ENCODE measurements at regions not wholly inside any gene's neighbourhood (a gene's known extent, or its start where the extent isn't known, plus 50 kb on each side); places are given as distances from the start of the nearest gene placed in this dataset.

- DNase-seq: no peak
These were observed 258.9 kb downstream of the UACA start for GRCh38 chr15:70504299-70504951.

GRCh38 chr15:70503798-70504298 lies 259.5 kb downstream of the UACA start:
- DNase-seq: no peak

GRCh38 chr15:70503073-70503745 lies 260.1 kb downstream of the UACA start:
- no peak for DNase-seq

GRCh38 chr15:70502529-70502928 lies 260.8 kb downstream of the UACA start:
- DNase-seq: no peak

- no peak for DNase-seq
These were observed 261.5 kb downstream of the UACA start for GRCh38 chr15:70501849-70502248.

GRCh38 chr15:70501121-70501727 lies 262.1 kb downstream of the UACA start:
- DNase-seq: no peak

GRCh38 chr15:70499791-70500190 lies 263.6 kb downstream of the UACA start:
- no peak for DNase-seq

GRCh38 chr15:70498096-70498626 lies 265.2 kb downstream of the UACA start:
- no peak for DNase-seq

GRCh38 chr15:70497661-70498060 lies 265.7 kb downstream of the UACA start:
- no peak for DNase-seq

- no peak for DNase-seq
These were observed 267.3 kb downstream of the UACA start for GRCh38 chr15:70495991-70496599.

GRCh38 chr15:70494852-70495571 lies 268.3 kb downstream of the UACA start:
- DNase-seq: no peak

- DNase-seq: no peak
These were observed 268.9 kb downstream of the UACA start for GRCh38 chr15:70494517-70494851.

- no peak for DNase-seq
These were observed 269.4 kb downstream of the UACA start for GRCh38 chr15:70493787-70494516.

- no peak for DNase-seq
These were observed 270.0 kb downstream of the UACA start for GRCh38 chr15:70493376-70493775.

GRCh38 chr15:70492240-70493177 lies 270.8 kb downstream of the UACA start:
- DNase-seq: no peak

GRCh38 chr15:70491641-70492040 lies 271.7 kb downstream of the UACA start:
- no peak for DNase-seq

- DNase-seq: no peak
These were observed 272.1 kb downstream of the UACA start for GRCh38 chr15:70491201-70491621.

GRCh38 chr15:70490838-70491155 lies 272.6 kb downstream of the UACA start:
- DNase-seq: no peak

GRCh38 chr15:70490148-70490837 lies 273.1 kb downstream of the UACA start:
- DNase-seq: no peak
